ENCODE measurements at regions not wholly inside any gene's neighbourhood (a gene's known extent, or its start where the extent isn't known, plus 50 kb on each side); places are given as distances from the start of the nearest gene placed in this dataset.
"Not testable (repeated sequence)": the region's sequence is repeated elsewhere in the genome, so short reads cannot be mapped to it uniquely, and the experiment has no call there.

- DNase-seq: no peak
Observed at GRCh38 chr4:66589183-66589582, 918.9 kb upstream of the EPHA5 start.

- no peak for DNase-seq
Observed at GRCh38 chr4:66585767-66586166, 915.5 kb upstream of the EPHA5 start.

GRCh38 chr4:66577922-66578321 is 907.6 kb upstream of the EPHA5 start:
- no peak for DNase-seq

DNA sequence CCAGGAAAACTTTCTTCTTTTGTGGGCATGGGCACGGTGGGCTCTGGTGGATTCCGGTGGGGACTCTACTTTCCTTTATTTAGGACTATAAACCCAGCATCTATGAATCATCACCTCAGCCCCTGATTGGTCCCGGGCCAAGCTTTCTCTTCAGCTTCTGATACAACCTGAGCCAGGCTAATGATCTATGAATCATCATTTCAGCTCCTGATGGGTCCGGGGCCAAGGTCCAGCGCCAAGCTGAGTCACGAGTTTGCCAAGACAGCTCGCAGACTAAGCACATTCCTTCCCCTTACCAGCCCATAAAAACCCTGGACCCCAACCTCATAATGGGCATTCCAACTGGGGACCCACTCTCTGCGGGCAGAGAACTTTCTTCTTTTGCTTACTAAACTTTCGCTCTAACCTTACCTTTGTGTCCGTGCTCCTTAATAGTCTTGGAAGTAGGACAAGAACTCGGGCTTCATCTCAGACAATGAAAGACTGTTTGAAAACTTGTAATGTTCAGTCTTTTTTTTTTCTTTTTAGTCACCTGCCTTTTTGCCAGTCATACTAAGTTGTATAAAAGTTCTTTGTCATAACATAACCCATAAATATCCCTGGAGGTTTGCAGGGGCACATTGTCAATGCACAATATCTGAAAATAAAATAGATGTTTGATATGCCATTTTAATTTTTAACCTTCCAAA is 904.9 kb upstream of the EPHA5 start:
- DNase-seq: no peak

- no peak for DNase-seq
Observed at GRCh38 chr4:66574145-66574978, 904.1 kb upstream of the EPHA5 start.

DNA sequence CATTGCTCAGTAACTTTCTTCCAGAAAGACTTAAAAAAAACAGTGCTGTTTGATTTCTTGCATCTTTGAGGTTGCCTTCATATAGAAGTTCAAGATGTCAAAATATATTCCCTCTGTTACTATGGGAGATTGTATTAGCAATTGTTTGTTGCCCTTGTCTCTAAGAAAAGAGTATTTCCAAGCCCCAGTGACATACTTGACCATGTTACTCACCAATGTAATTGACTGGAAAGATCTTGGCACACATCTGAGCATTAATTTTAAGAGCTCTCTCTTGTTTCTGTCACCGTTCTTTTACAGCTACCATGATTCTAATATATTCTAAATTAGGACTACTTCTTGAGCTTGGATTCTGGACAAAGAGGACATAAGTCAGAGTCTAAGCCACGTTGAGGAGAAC is 902.7 kb upstream of the EPHA5 start:
- no peak for DNase-seq

- no peak for DNase-seq
Observed at GRCh38 chr4:66571145-66571695, 900.9 kb upstream of the EPHA5 start.

GRCh38 chr4:66569228-66569627 is 898.9 kb upstream of the EPHA5 start:
- no peak for DNase-seq

DNA sequence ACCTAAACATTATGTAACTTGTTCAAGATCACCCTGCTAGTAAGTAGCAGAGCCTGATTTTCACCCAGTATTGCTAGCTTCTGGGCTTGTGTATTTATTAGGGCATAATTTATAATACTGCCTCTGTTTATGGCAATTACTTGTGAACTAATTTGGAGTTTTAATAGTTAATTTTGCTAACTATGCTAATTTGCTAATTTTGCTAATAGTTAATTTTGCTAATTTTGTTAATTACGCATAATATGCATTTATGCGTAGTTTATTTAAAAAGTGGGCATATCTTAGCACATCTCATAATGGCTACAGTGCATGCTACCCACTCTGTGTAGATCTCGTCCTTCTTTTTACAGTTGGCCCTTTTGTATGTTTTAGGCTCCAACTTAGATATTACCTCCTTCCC is 898.1 kb upstream of the EPHA5 start:
- no peak for DNase-seq

DNA sequence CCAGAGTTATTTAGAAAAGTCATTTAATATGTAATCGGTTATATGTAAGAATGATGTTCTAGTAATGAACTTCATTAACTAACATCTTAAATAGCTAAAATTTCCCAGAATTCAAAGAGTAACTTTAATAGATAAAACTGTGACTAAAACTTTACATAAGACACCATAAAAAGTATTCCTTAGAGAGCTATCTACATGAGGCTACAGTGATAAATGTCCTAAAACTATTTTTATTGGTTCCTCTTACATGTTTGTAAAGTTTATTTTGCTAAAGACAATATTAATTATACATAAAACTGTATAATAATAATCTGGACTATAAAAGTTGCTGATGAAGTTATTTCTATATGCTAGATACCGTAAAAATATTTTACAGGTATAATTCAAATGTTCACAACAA is 897.7 kb upstream of the EPHA5 start:
- no peak for DNase-seq

DNA sequence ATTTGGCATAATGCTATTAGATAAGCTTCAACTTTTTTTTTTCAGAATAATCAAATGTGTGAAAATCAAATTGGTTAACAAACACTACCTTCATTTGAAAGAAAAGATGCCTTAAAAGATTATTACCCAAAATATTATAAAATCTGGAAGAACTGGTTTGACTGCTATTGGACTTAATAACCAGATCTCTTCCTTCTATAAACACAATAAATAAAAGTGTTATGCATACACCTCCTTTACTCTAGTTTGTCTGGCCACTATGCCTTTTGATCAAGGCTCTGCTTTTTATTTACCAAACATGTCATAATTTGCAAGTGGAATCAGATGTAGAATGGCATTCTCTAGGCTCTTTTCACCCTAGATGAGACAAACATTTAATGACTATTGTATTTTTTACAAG is 897.3 kb upstream of the EPHA5 start:
- no peak for DNase-seq

- DNase-seq: no peak
Observed at GRCh38 chr4:66565801-66566200, 895.5 kb upstream of the EPHA5 start.

- DNase-seq: no peak
Observed at GRCh38 chr4:66564901-66565651, 894.8 kb upstream of the EPHA5 start.

DNA sequence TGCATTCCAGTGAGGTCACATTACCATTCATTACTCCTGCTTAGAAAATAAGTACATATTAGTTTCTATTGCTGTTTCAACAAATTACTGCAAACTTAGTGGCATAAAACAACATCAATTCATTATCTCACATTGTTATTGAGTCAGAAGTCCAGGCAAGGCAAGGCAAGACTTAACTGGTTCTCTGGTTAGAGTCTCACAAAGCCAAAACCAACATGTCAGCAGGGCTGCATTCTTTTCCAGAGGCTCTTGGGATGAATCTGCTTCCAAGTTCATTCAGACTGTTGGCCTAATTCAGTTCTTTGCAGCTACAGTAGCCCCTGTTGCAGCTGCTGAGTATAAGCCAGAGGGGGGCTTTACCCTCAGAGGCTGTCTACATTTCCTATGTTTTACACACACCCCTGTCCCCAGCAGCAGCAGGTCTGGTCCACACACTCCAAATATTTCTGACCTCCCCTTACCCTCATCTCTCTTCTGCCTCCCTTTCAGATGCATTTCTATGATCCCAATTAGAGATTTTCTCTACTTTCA is 892.1 kb upstream of the EPHA5 start:
- DNase-seq: no peak

- not testable (repeated sequence) for DNase-seq
Observed at GRCh38 chr4:66561465-66562053, 891.3 kb upstream of the EPHA5 start.

DNA sequence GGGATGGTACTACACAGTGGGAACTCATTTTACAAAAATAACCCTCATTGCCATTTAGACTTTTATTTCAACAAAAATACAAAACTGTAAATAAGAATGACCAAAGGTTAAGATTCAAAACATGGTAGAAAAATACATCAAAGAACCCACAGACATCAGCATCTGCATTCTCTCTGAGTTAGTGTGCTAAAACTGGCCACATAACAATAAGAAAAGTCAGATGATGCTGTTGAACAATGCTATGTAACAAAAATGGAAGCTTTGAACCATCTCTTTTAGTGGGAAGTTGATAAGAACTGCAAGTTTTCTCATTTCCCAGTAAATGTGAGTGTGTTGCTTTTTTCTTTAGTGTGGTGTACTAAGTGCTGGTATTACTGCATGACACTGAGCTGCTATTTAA is 888.4 kb upstream of the EPHA5 start:
- no peak for DNase-seq

GRCh38 chr4:66556651-66557278 is 886.5 kb upstream of the EPHA5 start:
- no peak for DNase-seq

- DNase-seq: no peak
Observed at GRCh38 chr4:66555301-66555700, 885.0 kb upstream of the EPHA5 start.

DNA sequence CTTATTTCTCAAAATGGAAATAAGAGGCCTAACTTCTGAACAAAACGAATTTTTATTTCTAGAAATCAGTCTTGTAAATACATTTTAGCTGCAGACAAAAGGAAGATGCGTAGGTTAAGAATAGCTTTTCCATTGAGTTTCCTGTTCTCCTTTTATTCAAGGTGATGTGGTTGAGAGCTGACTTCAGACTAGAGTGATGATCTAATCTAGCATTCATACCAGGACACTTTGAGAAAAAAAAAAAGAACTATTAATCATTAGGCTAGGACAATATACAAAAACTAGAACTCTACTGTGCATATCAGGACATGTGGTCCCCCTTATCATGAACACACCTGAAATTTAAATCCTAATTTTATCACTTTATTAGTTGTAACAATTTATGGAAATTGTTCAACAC is 884.5 kb upstream of the EPHA5 start:
- DNase-seq: no peak

GRCh38 chr4:66545301-66545700 is 875.0 kb upstream of the EPHA5 start:
- not testable (repeated sequence) for DNase-seq

DNA sequence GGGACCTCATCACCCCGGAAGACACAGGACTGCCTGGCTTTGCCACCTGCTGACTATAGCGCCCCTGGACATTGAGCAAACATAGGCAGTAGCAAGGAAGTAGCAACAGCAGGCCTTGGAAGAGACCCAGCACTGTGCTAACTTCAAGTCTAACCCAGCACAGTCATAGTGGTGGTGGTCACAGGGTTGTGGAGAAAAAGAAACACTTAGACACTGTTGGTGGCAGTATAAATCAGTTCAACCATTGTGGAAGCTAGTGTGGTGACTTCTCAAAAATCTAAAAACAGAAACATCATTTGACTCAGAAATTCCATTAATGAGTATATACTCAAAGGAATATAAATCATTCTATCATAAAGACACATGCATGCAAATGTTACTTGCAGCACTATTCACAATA is 874.0 kb upstream of the EPHA5 start:
- no peak for DNase-seq

DNA sequence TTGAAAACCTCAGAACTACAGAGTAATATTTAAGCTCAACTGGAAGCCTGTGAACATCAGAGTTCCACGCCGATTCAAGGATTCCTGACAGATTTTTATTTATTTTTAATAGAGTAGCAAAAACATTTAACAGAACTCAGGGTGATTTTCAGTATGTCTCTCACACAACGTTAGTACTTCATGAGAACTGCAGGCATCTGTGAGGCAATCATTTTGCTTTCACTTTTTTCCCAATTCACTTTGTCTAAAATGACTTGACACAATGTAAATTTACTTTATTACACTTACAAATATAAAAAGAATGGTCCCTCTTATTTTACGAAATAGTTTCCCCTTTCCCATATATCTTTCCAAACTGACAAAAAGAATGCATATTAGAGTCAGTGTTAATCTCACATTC is 869.5 kb upstream of the EPHA5 start:
- no peak for DNase-seq

Data from central memory CD4-positive, alpha-beta T cell (primary cell).